ENCODE measurements at regions not wholly inside any gene's neighbourhood (a gene's known extent, or its start where the extent isn't known, plus 50 kb on each side); places are given as distances from the start of the nearest gene placed in this dataset.

DNA sequence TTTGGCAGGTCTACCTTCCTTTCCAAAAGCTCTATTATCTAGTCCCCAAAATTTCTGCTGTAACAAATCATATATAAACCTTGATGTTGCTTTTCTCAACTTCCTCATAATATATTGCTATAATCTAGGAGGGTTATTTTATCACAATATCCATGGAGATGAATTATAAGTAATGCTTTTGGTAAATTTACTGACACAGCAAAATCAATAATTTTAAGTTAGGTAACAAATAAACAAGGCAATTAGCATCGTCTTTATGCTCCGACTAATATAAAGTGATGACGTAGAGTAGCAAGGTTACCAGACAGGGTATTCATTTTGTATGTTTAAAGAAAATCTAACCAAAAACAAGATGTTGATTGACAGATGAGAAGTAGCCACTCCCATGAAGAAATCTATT is 132.3 kb upstream of the ST8SIA4 start:
- TF ChIP-seq CTCF (conservative IDR thresholded peaks at IDR 0.05; ENCODE audit: low read depth, low read length), result no peak
- TF ChIP-seq EZH2 (IDR thresholded peaks at IDR 0.05; ENCODE audit: low read length, unreplicated experiment), result no peak
- TF ChIP-seq EZH2phosphoT487 (IDR thresholded peaks at IDR 0.05; ENCODE audit: borderline replicate concordance, low read length), result no peak

Measured in PC-3 (cell line).